ENCODE measurements at regions not wholly inside any gene's neighbourhood (a gene's known extent, or its start where the extent isn't known, plus 50 kb on each side); places are given as distances from the start of the nearest gene placed in this dataset.

- no peak for TF ChIP-seq CTCF (IDR thresholded peaks at IDR 0.05; ENCODE audit: low read length)
- TF ChIP-seq EZH2 (IDR thresholded peaks at IDR 0.05; ENCODE audit: borderline replicate concordance, low read length), result no peak
Measured at GRCh38 chr2:183678908-183679307, 554.7 kb downstream of the NUP35 start.

Data from OCI-LY1 (cell line).